ENCODE measurements at regions not wholly inside any gene's neighbourhood (a gene's known extent, or its start where the extent isn't known, plus 50 kb on each side); places are given as distances from the start of the nearest gene placed in this dataset.

GRCh38 chr2:216774620-216775019, 79.3 kb upstream of the IGFBP5 start:
- H3K36me3 ChIP-seq (ENCODE audit: insufficient read depth, low read length), result no peaks in the 10 kb centered on the region
- ATAC-seq (ENCODE audit: insufficient read depth, low read depth), result no peak
- H3K9me3 ChIP-seq (ENCODE audit: insufficient read depth, low read length, severe bottlenecking), result no peaks in the 10 kb centered on the region
- H3K4me1 ChIP-seq (ENCODE audit: insufficient read depth, low read length), result no peaks in the 10 kb centered on the region
- H3K4me3 ChIP-seq (ENCODE audit: low read depth in 1 of 2, low read length in 2 of 2), result no peak overlapping the region
- H3K27me3 ChIP-seq (ENCODE audit: insufficient read depth, low read length, poor library complexity), result no peaks in the 10 kb centered on the region
- no peaks in the 10 kb centered on the region for H4K20me1 ChIP-seq (ENCODE audit: insufficient read depth, low read length)
- no peak for DNase-seq
- H3K27ac ChIP-seq (ENCODE audit: low read length), result no peak overlapping the region
- no peaks in the 10 kb centered on the region for H3K79me2 ChIP-seq (ENCODE audit: insufficient read depth, low read length)
- H3K4me2 ChIP-seq (ENCODE audit: insufficient read depth, low read length), result no peak overlapping the region
- H2AFZ ChIP-seq (ENCODE audit: low read depth, low read length), result no peak overlapping the region
- TF ChIP-seq EZH2 (IDR thresholded peaks at IDR 0.05; ENCODE audit: borderline replicate concordance, low read depth, low read length, severe bottlenecking) (no peak), CTCF (IDR thresholded peaks at IDR 0.05; ENCODE audit: borderline replicate concordance, extremely low read depth, low read length, poor library complexity, severe bottlenecking) (no peak)
- H3K9ac ChIP-seq (ENCODE audit: low read depth, low read length), result no peak overlapping the region

- DNase-seq (no peak), ATAC-seq (ENCODE audit: insufficient read depth, low read depth) (no peak)
- H3K36me3 ChIP-seq (ENCODE audit: insufficient read depth, low read length), result no peaks in the 10 kb centered on the region
- no peaks in the 10 kb centered on the region for H3K4me1 ChIP-seq (ENCODE audit: insufficient read depth, low read length)
- H2AFZ ChIP-seq (ENCODE audit: low read depth, low read length), result no peak overlapping the region
- H3K4me2 ChIP-seq (ENCODE audit: insufficient read depth, low read length), result no peak overlapping the region
- no peak overlapping the region for H3K27ac ChIP-seq (ENCODE audit: low read length)
- H4K20me1 ChIP-seq (ENCODE audit: insufficient read depth, low read length), result no peaks in the 10 kb centered on the region
- no peak overlapping the region for H3K9ac ChIP-seq (ENCODE audit: low read depth, low read length)
- no peaks in the 10 kb centered on the region for H3K27me3 ChIP-seq (ENCODE audit: insufficient read depth, low read length, poor library complexity)
- no peak for TF ChIP-seq CTCF (IDR thresholded peaks at IDR 0.05; ENCODE audit: borderline replicate concordance, extremely low read depth, low read length, poor library complexity, severe bottlenecking)
- TF ChIP-seq EZH2 (IDR thresholded peaks at IDR 0.05; ENCODE audit: borderline replicate concordance, low read depth, low read length, severe bottlenecking), result no peak
- H3K9me3 ChIP-seq (ENCODE audit: insufficient read depth, low read length, severe bottlenecking), result no peaks in the 10 kb centered on the region
- H3K4me3 ChIP-seq (ENCODE audit: low read depth in 1 of 2, low read length in 2 of 2), result no peak overlapping the region
- H3K79me2 ChIP-seq (ENCODE audit: insufficient read depth, low read length), result no peaks in the 10 kb centered on the region
These were observed 78.8 kb upstream of the IGFBP5 start for GRCh38 chr2:216774180-216774579.

- no peak for TF ChIP-seq EZH2 (IDR thresholded peaks at IDR 0.05; ENCODE audit: borderline replicate concordance, low read depth, low read length, severe bottlenecking)
- TF ChIP-seq CTCF (IDR thresholded peaks at IDR 0.05; ENCODE audit: borderline replicate concordance, extremely low read depth, low read length, poor library complexity, severe bottlenecking), result no peak
- Histone ChIP-seq H3K27ac (ENCODE audit: low read length) (no peak overlapping the region), H3K4me1 (ENCODE audit: insufficient read depth, low read length) (no peaks in the 10 kb centered on the region), H3K4me3 (ENCODE audit: low read depth in 1 of 2, low read length in 2 of 2) (no peak overlapping the region), H3K36me3 (ENCODE audit: insufficient read depth, low read length) (no peaks in the 10 kb centered on the region), H3K27me3 (ENCODE audit: insufficient read depth, low read length, poor library complexity) (no peaks in the 10 kb centered on the region), H4K20me1 (ENCODE audit: insufficient read depth, low read length) (no peaks in the 10 kb centered on the region), H3K9me3 (ENCODE audit: insufficient read depth, low read length, severe bottlenecking) (no peaks in the 10 kb centered on the region), H2AFZ (ENCODE audit: low read depth, low read length) (no peak overlapping the region), H3K4me2 (ENCODE audit: insufficient read depth, low read length) (no peak overlapping the region), H3K9ac (ENCODE audit: low read depth, low read length) (no peak overlapping the region), H3K79me2 (ENCODE audit: insufficient read depth, low read length) (no peaks in the 10 kb centered on the region)
- no peak for DNase-seq
- ATAC-seq (ENCODE audit: insufficient read depth, low read depth), result no peak
These were observed 77.7 kb upstream of the IGFBP5 start for GRCh38 chr2:216773072-216773471.

- Histone ChIP-seq H3K27ac (ENCODE audit: low read length) (no peak overlapping the region), H2AFZ (ENCODE audit: low read depth, low read length) (no peak overlapping the region), H3K9me3 (ENCODE audit: insufficient read depth, low read length, severe bottlenecking) (no peaks in the 10 kb centered on the region), H3K4me1 (ENCODE audit: insufficient read depth, low read length) (no peaks in the 10 kb centered on the region), H3K36me3 (ENCODE audit: insufficient read depth, low read length) (no peaks in the 10 kb centered on the region), H4K20me1 (ENCODE audit: insufficient read depth, low read length) (no peaks in the 10 kb centered on the region), H3K9ac (ENCODE audit: low read depth, low read length) (no peak overlapping the region), H3K4me2 (ENCODE audit: insufficient read depth, low read length) (no peak overlapping the region), H3K79me2 (ENCODE audit: insufficient read depth, low read length) (no peaks in the 10 kb centered on the region), H3K27me3 (ENCODE audit: insufficient read depth, low read length, poor library complexity) (peaks cover 4% of the 10 kb centered on the region), H3K4me3 (ENCODE audit: low read depth in 1 of 2, low read length in 2 of 2) (no peak overlapping the region)
- DNase-seq, result no peak
- TF ChIP-seq EZH2 (IDR thresholded peaks at IDR 0.05; ENCODE audit: borderline replicate concordance, low read depth, low read length, severe bottlenecking) (no peak), CTCF (IDR thresholded peaks at IDR 0.05; ENCODE audit: borderline replicate concordance, extremely low read depth, low read length, poor library complexity, severe bottlenecking) (no peak)
- ATAC-seq (ENCODE audit: insufficient read depth, low read depth), result no peak
These were observed 75.4 kb upstream of the IGFBP5 start for GRCh38 chr2:216770717-216771116.
